Adipocyte (in vitro differentiated cells): ENCODE measurements at regions not wholly inside any gene's neighbourhood (a gene's known extent, or its start where the extent isn't known, plus 50 kb on each side); places are given as distances from the start of the nearest gene placed in this dataset.

ENCODE experiments used
- DNase-seq: peaks from one replicate; pipeline ENCODE4 v3.0.0-alpha.2; 2015; ENCODE audit warnings: low read depth
- H3K27me3 ChIP-seq: replicated peaks from 2 replicates; pipeline ENCODE4 v1.7.0; 2013; ENCODE audit warnings: mild to moderate bottlenecking, low read length, moderate library complexity; ENCODE audit not compliant: control insufficient read depth, insufficient read depth
- H3K36me3 ChIP-seq: 2 replicates; pipeline ENCODE4 v1.7.0; 2013; ENCODE audit warnings: low read length, mild to moderate bottlenecking, moderate library complexity; ENCODE audit not compliant: control insufficient read depth, insufficient read depth, severe bottlenecking
- H3K4me1 ChIP-seq: 2 replicates; pipeline ENCODE4 v1.7.0; 2013; ENCODE audit warnings: mild to moderate bottlenecking, low read length, moderate library complexity; ENCODE audit not compliant: control insufficient read depth, insufficient read depth
- H3K4me3 ChIP-seq: 2 replicates; pipeline ENCODE4 v1.7.0; 2013; ENCODE audit warnings: mild to moderate bottlenecking, low read length, moderate library complexity
- H3K9ac ChIP-seq: 2 replicates; pipeline ENCODE4 v1.7.0; 2013; ENCODE audit warnings: mild to moderate bottlenecking, low read length, moderate library complexity
- H3K9me3 ChIP-seq: 2 replicates; pipeline ENCODE4 v1.7.0; 2013; ENCODE audit warnings: mild to moderate bottlenecking, low read length, moderate library complexity; ENCODE audit not compliant: control insufficient read depth

GRCh38 chr11:92714111-92714510 is 255.3 kb upstream of the MTNR1B start:
- no peak for DNase-seq
- no peak overlapping the region for H3K9ac ChIP-seq
- H3K36me3 ChIP-seq: no peaks in the 10 kb centered on the region
- no peaks in the 10 kb centered on the region for H3K27me3 ChIP-seq
- H3K4me1 ChIP-seq: no peaks in the 10 kb centered on the region
- H3K4me3 ChIP-seq: no peak overlapping the region
- H3K9me3 ChIP-seq: no peaks in the 10 kb centered on the region

- Histone ChIP-seq H3K9ac (no peak overlapping the region), H3K27me3 (no peaks in the 10 kb centered on the region), H3K36me3 (no peaks in the 10 kb centered on the region), H3K4me3 (no peak overlapping the region), H3K9me3 (no peaks in the 10 kb centered on the region), H3K4me1 (no peaks in the 10 kb centered on the region)
- no peak for DNase-seq
Observed at GRCh38 chr11:92717240-92717639, 252.2 kb upstream of the MTNR1B start.

DNA sequence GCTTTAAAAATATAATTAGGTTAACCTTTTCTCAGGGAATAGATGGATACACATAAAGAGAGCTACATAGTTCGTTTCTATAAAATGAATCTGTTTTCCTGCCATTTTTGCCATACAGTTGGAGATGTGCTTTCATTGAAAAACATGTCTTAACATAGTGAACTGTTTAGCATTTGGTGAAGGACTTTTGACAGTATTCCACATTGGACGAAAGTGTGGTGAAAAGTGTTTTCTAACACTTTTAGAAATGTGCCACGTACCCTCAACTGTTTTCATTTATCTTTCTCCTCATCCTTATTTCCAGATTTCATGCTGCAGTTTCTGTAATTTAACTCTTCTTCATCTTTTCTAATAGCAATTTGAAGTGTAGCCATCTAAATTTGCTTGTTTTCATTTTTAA is 249.1 kb upstream of the MTNR1B start:
- Histone ChIP-seq H3K4me1 (no peaks in the 10 kb centered on the region), H3K36me3 (no peaks in the 10 kb centered on the region), H3K4me3 (no peak overlapping the region), H3K9me3 (peaks cover 4% of the 10 kb centered on the region), H3K27me3 (no peaks in the 10 kb centered on the region), H3K9ac (no peak overlapping the region)
- DNase-seq: no peak

DNA sequence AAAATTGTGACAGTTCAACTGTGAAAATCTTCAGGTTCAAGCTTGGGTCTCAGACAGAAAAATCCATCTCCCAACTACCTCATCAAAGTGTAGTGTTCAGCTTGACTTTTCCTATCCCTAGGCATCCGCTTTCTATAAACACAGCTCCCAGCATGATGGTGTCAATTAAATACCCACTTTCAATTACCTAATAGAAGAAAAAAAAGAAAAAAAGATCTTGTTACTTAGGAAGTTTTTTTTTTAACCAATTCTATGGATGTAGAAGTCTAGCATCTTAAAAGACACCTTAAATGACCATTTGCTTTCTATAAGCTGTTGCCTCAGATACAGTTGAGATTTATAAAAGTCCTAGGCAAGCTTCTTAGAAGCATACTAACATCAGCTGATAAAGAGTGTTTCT is 244.1 kb upstream of the MTNR1B start:
- H3K4me1 ChIP-seq: no peaks in the 10 kb centered on the region
- no peaks in the 10 kb centered on the region for H3K36me3 ChIP-seq
- peaks cover 4% of the 10 kb centered on the region for H3K9me3 ChIP-seq
- H3K9ac ChIP-seq: no peak overlapping the region
- DNase-seq: no peak
- peaks cover 8% of the 10 kb centered on the region for H3K27me3 ChIP-seq
- H3K4me3 ChIP-seq: no peak overlapping the region

- H3K4me1 ChIP-seq: no peaks in the 10 kb centered on the region
- peaks cover 8% of the 10 kb centered on the region for H3K27me3 ChIP-seq
- no peak overlapping the region for H3K9ac ChIP-seq
- peaks cover 4% of the 10 kb centered on the region for H3K9me3 ChIP-seq
- no peaks in the 10 kb centered on the region for H3K36me3 ChIP-seq
- no peak overlapping the region for H3K4me3 ChIP-seq
- DNase-seq: no peak
Observed at GRCh38 chr11:92727123-92727522, 242.3 kb upstream of the MTNR1B start.

DNA sequence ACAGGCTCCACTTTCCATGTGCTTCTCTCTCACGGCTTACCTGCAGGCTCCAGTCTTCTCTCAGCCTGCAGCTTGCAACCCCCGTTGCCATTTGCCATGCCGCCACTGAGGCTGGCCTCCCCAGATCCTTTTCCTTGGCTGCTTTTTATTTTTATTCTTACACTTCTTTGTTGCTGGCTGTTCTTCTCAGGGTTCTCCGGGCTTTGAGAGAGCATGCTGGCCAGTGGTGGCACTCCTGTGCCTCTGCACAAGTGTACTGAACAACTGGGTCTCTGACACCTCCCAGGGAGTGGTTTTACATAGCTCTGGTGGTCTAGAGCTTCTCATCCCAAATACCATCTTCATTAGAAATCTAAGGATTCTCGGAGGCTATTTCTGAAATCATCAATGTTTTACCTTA is 241.7 kb upstream of the MTNR1B start:
- Histone ChIP-seq H3K9me3 (peaks cover 4% of the 10 kb centered on the region), H3K4me1 (no peaks in the 10 kb centered on the region), H3K36me3 (no peaks in the 10 kb centered on the region), H3K4me3 (no peak overlapping the region), H3K9ac (no peak overlapping the region), H3K27me3 (peaks cover 9% of the 10 kb centered on the region)
- no peak for DNase-seq

DNA sequence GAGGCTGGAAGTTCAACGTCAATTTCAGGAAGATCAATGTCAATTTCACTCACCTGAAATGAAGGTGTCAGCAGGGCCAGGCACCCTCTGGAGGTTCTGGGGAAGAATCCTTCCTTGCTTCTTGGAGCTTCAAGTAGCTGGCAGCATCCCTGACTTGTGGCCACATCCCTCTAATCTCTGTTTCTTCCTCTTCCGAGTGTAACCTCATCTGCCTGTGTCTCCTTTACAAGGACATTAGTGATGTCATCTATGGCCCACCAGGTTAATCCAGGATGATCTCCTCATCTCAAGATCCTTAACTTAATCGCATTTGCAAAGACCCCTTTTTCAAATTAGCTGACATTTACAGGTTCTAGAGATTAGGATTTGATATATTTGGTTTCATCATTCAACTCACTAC is 240.8 kb upstream of the MTNR1B start:
- peaks cover 1% of the 10 kb centered on the region for H3K9me3 ChIP-seq
- no peak overlapping the region for H3K4me3 ChIP-seq
- no peaks in the 10 kb centered on the region for H3K36me3 ChIP-seq
- H3K4me1 ChIP-seq: no peaks in the 10 kb centered on the region
- no peak for DNase-seq
- H3K27me3 ChIP-seq: peaks cover 17% of the 10 kb centered on the region
- H3K9ac ChIP-seq: no peak overlapping the region

- H3K9me3 ChIP-seq: no peaks in the 10 kb centered on the region
- H3K4me1 ChIP-seq: peaks cover 25% of the 10 kb centered on the region
- H3K4me3 ChIP-seq: no peak overlapping the region
- no peaks in the 10 kb centered on the region for H3K36me3 ChIP-seq
- no peak overlapping the region for H3K9ac ChIP-seq
- no peak for DNase-seq
- peaks cover 20% of the 10 kb centered on the region for H3K27me3 ChIP-seq
Observed at GRCh38 chr11:92735039-92735438, 234.4 kb upstream of the MTNR1B start.

- no peaks in the 10 kb centered on the region for H3K36me3 ChIP-seq
- peaks cover 32% of the 10 kb centered on the region for H3K4me1 ChIP-seq
- no peak overlapping the region for H3K4me3 ChIP-seq
- peaks cover 14% of the 10 kb centered on the region for H3K27me3 ChIP-seq
- H3K9me3 ChIP-seq: no peaks in the 10 kb centered on the region
- no peak overlapping the region for H3K9ac ChIP-seq
- DNase-seq: no peak
Observed at GRCh38 chr11:92738276-92738675, 231.2 kb upstream of the MTNR1B start.

- H3K4me3 ChIP-seq: no peak overlapping the region
- H3K4me1 ChIP-seq: peaks cover 32% of the 10 kb centered on the region
- no peaks in the 10 kb centered on the region for H3K36me3 ChIP-seq
- H3K9ac ChIP-seq: no peak overlapping the region
- DNase-seq: peak; percentile 73
- H3K27me3 ChIP-seq: peaks cover 11% of the 10 kb centered on the region
- H3K9me3 ChIP-seq: no peaks in the 10 kb centered on the region
Observed at GRCh38 chr11:92739041-92739440, 230.4 kb upstream of the MTNR1B start.

DNA sequence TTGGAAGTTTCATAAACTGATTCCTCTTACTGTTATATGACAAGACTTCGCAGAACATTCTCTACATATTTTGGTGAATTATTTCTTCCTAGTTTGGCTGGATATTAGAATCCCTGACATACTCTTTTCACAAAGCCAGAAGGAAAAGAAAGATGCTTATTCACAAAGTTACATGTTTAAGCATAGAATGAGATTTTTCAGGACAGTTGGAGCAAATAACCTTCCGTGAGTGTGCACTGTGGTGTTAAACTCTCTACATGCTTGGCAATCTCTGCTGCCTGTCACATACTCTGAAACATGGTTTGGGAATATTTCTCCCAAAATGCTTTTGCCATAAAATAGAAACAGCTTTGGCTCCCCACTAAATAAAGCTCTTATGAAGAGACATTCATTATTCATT is 230.0 kb upstream of the MTNR1B start:
- peak; percentile 16 for DNase-seq
- Histone ChIP-seq H3K9ac (peak overlapping the region; percentile 9), H3K4me1 (peaks cover 32% of the 10 kb centered on the region), H3K36me3 (no peaks in the 10 kb centered on the region), H3K27me3 (peaks cover 11% of the 10 kb centered on the region), H3K4me3 (no peak overlapping the region), H3K9me3 (no peaks in the 10 kb centered on the region)

DNA sequence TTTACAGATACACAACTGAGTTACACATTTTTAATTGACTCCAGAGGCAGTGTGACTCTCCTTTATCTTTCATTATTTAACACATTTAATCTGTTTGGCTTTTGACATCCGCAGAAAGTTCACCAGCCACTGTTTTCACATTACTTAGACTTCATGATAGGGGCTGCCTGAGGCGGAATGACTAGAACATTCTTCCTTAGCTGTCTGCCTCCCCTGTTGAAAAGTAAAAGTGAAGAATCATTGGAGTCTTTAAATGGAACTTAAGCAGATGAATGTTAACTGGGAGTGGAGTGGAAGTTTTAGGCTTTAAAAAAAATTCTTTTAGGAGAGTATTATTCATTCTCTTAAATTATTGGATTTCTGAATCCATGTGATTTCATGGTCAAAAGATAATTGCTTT is 229.2 kb upstream of the MTNR1B start:
- Histone ChIP-seq H3K27me3 (peaks cover 6% of the 10 kb centered on the region), H3K4me1 (peaks cover 32% of the 10 kb centered on the region), H3K4me3 (no peak overlapping the region), H3K9ac (peak overlapping the region; percentile 9), H3K36me3 (no peaks in the 10 kb centered on the region), H3K9me3 (no peaks in the 10 kb centered on the region)
- DNase-seq: no peak
